ENCODE measurements at regions not wholly inside any gene's neighbourhood (a gene's known extent, or its start where the extent isn't known, plus 50 kb on each side); places are given as distances from the start of the nearest gene placed in this dataset.

DNA sequence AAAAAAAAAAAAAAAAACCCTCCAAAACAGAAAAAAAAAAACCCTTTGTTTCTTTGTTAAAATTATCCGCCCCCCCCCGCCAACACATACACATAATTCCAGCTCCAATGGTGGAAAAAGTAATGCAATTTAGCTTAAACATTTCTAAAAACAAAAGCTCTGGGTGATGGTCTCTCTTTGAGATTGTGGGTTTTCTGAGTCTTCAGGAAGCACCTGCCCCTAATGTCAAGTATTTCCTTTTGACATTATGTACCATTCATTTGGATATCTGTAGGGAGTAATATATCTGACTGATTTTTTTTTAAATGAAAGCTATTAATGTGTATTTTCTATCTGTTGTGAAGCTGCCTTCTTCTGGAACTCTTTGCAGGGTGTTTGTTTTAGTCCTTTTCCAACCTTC is 389.7 kb downstream of the TAF11L14 start:
- no peak for DNase-seq (ENCODE audit: low read depth in 4 of 4, low spot score in 3 of 4)

- no peak for DNase-seq (ENCODE audit: low read depth in 4 of 4, low spot score in 3 of 4)
Measured at GRCh38 chr5:18024542-18024941, 390.3 kb downstream of the TAF11L14 start.

GRCh38 chr5:18027241-18027867 is 393.1 kb downstream of the TAF11L14 start:
- DNase-seq (ENCODE audit: low read depth in 4 of 4, low spot score in 3 of 4): peak; percentile 32 to 61 (median 47)

- DNase-seq (ENCODE audit: low read depth in 4 of 4, low spot score in 3 of 4): peak in 2 of 4 donors; percentile 36 to 37
Measured at GRCh38 chr5:18028036-18028435, 393.8 kb downstream of the TAF11L14 start.

- no peak for DNase-seq (ENCODE audit: low read depth in 4 of 4, low spot score in 3 of 4)
Measured at GRCh38 chr5:18032744-18033143, 398.5 kb downstream of the TAF11L14 start.

DNA sequence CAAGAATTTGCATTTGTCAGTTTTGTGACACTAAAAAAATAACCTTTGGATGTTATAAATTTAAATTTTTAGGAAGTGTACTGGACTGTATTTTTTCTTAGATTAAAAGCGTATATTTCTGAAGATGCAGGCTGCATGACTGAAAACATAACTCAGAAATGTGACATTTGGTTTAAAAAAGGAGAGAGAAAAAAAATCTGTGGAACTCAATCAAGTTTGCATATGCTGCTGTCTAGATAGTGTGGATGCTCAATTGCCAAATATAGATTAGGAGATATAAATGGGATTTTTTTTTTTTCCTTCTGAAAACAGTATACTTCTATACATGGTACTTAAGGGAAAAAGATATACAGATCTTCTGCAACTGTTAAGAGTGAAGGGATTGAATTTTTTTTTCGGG is 402.3 kb downstream of the TAF11L14 start:
- DNase-seq (ENCODE audit: low read depth in 4 of 4, low spot score in 3 of 4): no peak

DNA sequence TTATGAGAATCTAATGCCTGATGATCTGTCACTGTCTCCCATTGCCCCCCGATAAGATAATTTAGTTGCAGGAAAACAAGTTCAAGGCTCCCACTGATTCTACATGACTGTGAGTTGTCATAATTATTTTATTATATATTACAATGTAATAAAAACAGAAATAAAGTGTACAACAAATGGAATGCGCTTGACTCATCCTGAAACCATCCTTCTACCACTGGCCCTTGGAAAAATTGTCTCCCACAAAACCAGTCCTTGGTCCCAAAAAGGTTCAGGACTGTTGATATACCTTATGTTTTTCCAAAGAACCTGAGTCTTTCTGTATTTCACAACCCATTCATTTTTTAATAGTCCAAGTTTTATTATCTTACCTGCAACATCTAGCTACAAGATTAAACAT is 403.5 kb downstream of the TAF11L14 start:
- no peak for DNase-seq (ENCODE audit: low read depth in 4 of 4, low spot score in 3 of 4)

GRCh38 chr5:18043344-18043743 is 409.1 kb downstream of the TAF11L14 start:
- DNase-seq (ENCODE audit: low read depth in 4 of 4, low spot score in 3 of 4): no peak

DNA sequence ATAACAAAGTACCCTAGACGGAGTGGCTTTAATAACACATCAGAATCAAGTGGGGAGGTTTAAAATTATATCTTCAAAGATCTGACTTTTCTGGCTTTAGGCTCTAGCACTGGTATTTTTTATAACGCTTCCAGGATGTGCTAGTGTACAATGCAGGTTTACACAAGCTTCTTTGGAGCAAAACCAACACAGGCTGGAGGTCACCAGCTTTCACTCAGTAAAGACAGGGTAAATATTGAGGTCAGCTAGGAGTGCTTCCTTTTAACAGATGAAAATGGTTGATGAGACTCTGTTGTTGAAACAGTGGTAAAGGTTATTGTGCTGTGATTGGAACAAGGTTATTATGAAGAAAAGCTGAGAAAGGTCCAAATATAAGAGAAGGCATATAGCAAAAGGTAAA is 414.2 kb downstream of the TAF11L14 start:
- DNase-seq (ENCODE audit: low read depth in 4 of 4, low spot score in 3 of 4): no peak

GRCh38 chr5:18050345-18050744 is 416.1 kb downstream of the TAF11L14 start:
- no peak for DNase-seq (ENCODE audit: low read depth in 4 of 4, low spot score in 3 of 4)

DNA sequence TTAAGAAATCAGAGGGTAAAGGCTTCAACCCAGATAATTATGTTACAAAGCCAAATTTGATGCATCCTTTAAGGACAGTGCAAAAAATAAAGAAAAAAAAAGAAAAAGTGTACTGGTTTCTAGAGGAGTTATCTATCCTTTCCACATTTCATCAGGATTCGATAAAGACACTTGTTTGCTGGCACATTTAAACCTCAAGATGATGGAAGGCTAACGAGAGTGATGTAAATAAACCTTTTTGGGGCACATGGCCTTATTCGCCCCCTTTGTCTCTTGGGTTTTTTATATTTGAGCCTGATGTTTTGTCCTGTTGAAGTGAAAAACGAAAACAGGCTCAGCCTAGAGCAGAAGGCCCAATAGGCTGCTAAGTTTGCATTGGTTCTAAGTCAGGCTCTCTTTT is 416.5 kb downstream of the TAF11L14 start:
- DNase-seq (ENCODE audit: low read depth in 4 of 4, low spot score in 3 of 4): no peak

- DNase-seq (ENCODE audit: low read depth in 4 of 4, low spot score in 3 of 4): no peak
Measured at GRCh38 chr5:18051953-18052352, 417.7 kb downstream of the TAF11L14 start.

- DNase-seq (ENCODE audit: low read depth in 4 of 4, low spot score in 3 of 4): no peak
Measured at GRCh38 chr5:18052569-18052968, 418.3 kb downstream of the TAF11L14 start.

DNA sequence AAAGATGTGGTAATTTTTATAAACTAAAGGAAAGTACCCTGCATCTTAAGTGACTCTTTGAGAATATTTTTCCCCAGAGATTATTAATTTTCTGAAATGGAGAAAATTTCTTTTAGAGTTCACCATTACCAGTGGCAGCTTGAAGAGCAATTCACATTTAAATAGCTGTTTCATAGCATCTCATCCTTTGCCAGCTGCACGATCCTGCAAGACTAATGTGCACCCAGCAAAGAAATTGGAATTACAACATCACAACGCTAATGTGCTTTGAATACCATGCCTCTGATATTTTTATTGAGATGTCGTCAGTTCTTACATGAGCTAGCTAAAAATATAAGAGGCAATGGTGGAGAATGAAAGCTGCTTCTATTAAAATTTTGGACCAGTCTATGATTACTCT is 423.5 kb downstream of the TAF11L14 start:
- DNase-seq (ENCODE audit: low read depth in 4 of 4, low spot score in 3 of 4): no peak

DNA sequence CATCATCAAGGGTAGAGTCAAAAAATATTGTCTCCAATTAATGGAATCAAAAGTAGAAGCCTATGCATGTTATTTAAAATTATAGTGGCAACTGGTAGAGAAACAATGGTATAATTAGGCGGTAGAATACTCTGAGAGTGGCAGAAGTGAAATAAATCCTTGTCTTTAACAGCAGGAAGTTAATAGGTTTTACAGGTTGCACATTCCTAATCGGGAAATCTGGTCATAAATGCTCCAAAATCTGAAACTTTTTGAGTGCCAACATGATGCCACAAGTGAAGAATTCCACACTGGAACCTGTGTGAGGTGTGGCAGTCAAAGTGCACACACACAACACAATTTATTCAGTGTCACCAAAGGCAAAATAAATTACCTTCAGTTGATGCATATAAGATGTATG is 433.4 kb downstream of the TAF11L14 start:
- DNase-seq (ENCODE audit: low read depth in 4 of 4, low spot score in 3 of 4): no peak

DNA sequence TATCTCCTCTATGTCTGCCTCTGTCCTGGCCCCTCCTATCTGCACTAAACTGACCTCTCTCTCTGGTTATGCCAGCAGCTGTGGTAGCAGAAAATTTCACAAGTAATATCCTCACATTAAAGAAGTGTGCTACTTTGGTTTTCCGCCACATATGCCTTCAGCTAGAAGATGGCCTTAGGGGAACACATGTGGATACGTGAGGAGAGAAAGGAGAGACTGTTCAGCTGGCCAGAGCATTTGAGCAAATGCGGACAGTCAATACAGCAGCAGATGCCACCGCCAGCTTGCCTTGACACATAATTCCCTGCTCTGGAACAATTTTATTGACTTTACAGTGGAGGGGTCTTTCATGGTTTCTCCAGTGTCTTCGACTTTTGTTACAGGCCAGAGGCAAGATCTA is 434.6 kb downstream of the TAF11L14 start:
- no peak for DNase-seq (ENCODE audit: low read depth in 4 of 4, low spot score in 3 of 4)

DNA sequence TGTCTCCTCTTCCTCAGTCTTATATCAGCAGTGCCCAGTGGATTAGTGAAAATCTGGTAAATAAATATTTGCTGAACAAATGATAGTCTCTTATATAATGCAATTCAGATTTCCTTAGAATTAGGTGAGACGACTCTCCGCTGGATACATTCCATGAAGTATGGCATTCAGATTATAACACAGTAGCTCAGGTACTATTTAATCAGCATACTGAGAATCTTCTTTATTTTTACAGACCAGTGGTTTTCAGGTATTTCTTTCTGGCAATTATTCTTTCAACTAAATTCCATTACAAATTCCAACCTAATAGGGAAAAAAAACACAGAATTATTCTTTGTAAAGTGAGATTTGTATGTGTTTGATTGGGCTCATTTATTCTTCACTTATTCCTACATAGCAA is 435.5 kb downstream of the TAF11L14 start:
- DNase-seq (ENCODE audit: low read depth in 4 of 4, low spot score in 3 of 4): no peak

GRCh38 chr5:18072600-18072999 is 438.3 kb downstream of the TAF11L14 start:
- no peak for DNase-seq (ENCODE audit: low read depth in 4 of 4, low spot score in 3 of 4)

- no peak for DNase-seq (ENCODE audit: low read depth in 4 of 4, low spot score in 3 of 4)
Measured at GRCh38 chr5:18074961-18075360, 440.7 kb downstream of the TAF11L14 start.

DNA sequence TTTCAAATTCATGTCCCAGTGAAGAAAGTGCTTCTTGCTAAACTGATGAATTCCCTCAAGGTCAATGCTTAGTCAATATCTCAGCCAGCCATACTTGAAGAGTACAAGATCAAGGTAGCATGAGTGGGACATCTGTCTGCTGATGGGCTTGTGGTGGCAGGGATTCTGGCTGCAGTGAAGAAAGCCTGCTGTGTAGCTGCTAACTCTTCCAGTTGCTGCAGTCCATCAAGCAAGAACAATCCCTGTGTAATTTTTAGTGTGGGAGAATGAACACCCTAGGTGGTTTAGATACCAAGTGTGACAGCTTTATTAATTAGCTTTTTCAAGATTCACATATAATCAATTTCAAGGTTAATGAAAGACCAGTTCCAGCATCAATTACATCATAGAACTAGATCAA is 443.9 kb downstream of the TAF11L14 start:
- no peak for DNase-seq (ENCODE audit: low read depth in 4 of 4, low spot score in 3 of 4)

- DNase-seq (ENCODE audit: low read depth in 4 of 4, low spot score in 3 of 4): no peak
Measured at GRCh38 chr5:18079831-18080230, 445.6 kb downstream of the TAF11L14 start.

GRCh38 chr5:18088020-18088579 is 453.8 kb downstream of the TAF11L14 start:
- no peak for DNase-seq (ENCODE audit: low read depth in 4 of 4, low spot score in 3 of 4)

GRCh38 chr5:18090177-18090576 is 455.9 kb downstream of the TAF11L14 start:
- no peak for DNase-seq (ENCODE audit: low read depth in 4 of 4, low spot score in 3 of 4)

Data from right renal pelvis (tissue), 4 donors.